Activated CD8-positive, alpha-beta memory T cell treated with anti-CD3 and anti-CD28 coated beads, Interleukin-2, amount 50 U/mL, for 24 hours (primary cell): ENCODE measurements at regions not wholly inside any gene's neighbourhood (a gene's known extent, or its start where the extent isn't known, plus 50 kb on each side); places are given as distances from the start of the nearest gene placed in this dataset.

Experiments
- DNase-seq: peaks from one replicate; pipeline ENCODE4 v3.0.0-alpha.2; 2020; ENCODE audit errors: extremely low read depth

GRCh38 chr13:74409551-74409950 is 275.3 kb upstream of the KLF12 start:
- DNase-seq: no peak

GRCh38 chr13:74406420-74406819 is 272.2 kb upstream of the KLF12 start:
- DNase-seq: no peak

GRCh38 chr13:74398599-74398998 is 264.4 kb upstream of the KLF12 start:
- no peak for DNase-seq

- no peak for DNase-seq
These were observed 254.9 kb upstream of the KLF12 start for GRCh38 chr13:74389056-74389455.

- no peak for DNase-seq
These were observed 254.4 kb upstream of the KLF12 start for GRCh38 chr13:74388626-74389025.

GRCh38 chr13:74372511-74372910 is 238.3 kb upstream of the KLF12 start:
- DNase-seq: no peak

GRCh38 chr13:74367193-74367592 is 233.0 kb upstream of the KLF12 start:
- DNase-seq: no peak

- DNase-seq: no peak
These were observed 227.1 kb upstream of the KLF12 start for GRCh38 chr13:74361274-74361673.

- DNase-seq: no peak
These were observed 212.8 kb upstream of the KLF12 start for GRCh38 chr13:74346960-74347359.

GRCh38 chr13:74338341-74338740 is 204.1 kb upstream of the KLF12 start:
- DNase-seq: no peak

GRCh38 chr13:74336546-74336945 is 202.3 kb upstream of the KLF12 start:
- no peak for DNase-seq

- no peak for DNase-seq
These were observed 201.2 kb upstream of the KLF12 start for GRCh38 chr13:74335370-74335769.

- no peak for DNase-seq
These were observed 195.8 kb upstream of the KLF12 start for GRCh38 chr13:74329962-74330361.

GRCh38 chr13:74325106-74325505 is 190.9 kb upstream of the KLF12 start:
- no peak for DNase-seq

GRCh38 chr13:74324338-74324737 is 190.1 kb upstream of the KLF12 start:
- no peak for DNase-seq

GRCh38 chr13:74322562-74322961 is 188.4 kb upstream of the KLF12 start:
- no peak for DNase-seq

- no peak for DNase-seq
These were observed 186.1 kb upstream of the KLF12 start for GRCh38 chr13:74320282-74320681.

GRCh38 chr13:74316547-74316946 is 182.3 kb upstream of the KLF12 start:
- no peak for DNase-seq

GRCh38 chr13:74306496-74306895 is 172.3 kb upstream of the KLF12 start:
- DNase-seq: no peak

- no peak for DNase-seq
These were observed 171.7 kb upstream of the KLF12 start for GRCh38 chr13:74305876-74306275.

GRCh38 chr13:74301258-74301935 is 167.2 kb upstream of the KLF12 start:
- no peak for DNase-seq

GRCh38 chr13:74300162-74300561 is 166.0 kb upstream of the KLF12 start:
- no peak for DNase-seq

- no peak for DNase-seq
These were observed 165.5 kb upstream of the KLF12 start for GRCh38 chr13:74299721-74300120.

GRCh38 chr13:74298923-74299322 is 164.7 kb upstream of the KLF12 start:
- DNase-seq: no peak
